Progenitor cell of endocrine pancreas (in vitro differentiated cells): ENCODE measurements at regions not wholly inside any gene's neighbourhood (a gene's known extent, or its start where the extent isn't known, plus 50 kb on each side); places are given as distances from the start of the nearest gene placed in this dataset.

Source experiments
- DNase-seq: peaks from one replicate; pipeline ENCODE4 v3.0.0; 2021; ENCODE audit warnings: low spot score; ENCODE audit not compliant: unreplicated experiment
- H3K27ac Mint-ChIP-seq: 2 replicates; pipeline ENCODE4 v1.8.0; 2021; ENCODE audit warnings: mild to moderate bottlenecking, moderate library complexity, mixed read lengths
- H3K27me3 Mint-ChIP-seq: 2 replicates; pipeline ENCODE4 v1.8.0; 2021; ENCODE audit warnings: mixed read lengths
- H3K36me3 Mint-ChIP-seq: 2 replicates; pipeline ENCODE4 v1.8.0; 2022; ENCODE audit warnings: mixed read lengths; ENCODE audit not compliant: insufficient read depth
- H3K4me1 Mint-ChIP-seq: 2 replicates; pipeline ENCODE4 v1.8.0; 2021; ENCODE audit warnings: low read depth, mixed read lengths
- H3K4me3 Mint-ChIP-seq: 2 replicates; pipeline ENCODE4 v1.8.0; 2021; ENCODE audit warnings: low read depth, mild to moderate bottlenecking, moderate library complexity, mixed read lengths
- H3K9me3 Mint-ChIP-seq: 2 replicates; pipeline ENCODE4 v1.8.0; 2021; ENCODE audit warnings: low read depth, mixed read lengths
- TF ChIP-seq, protein P1 (sequence below): fragments of 200-600 bp; sonication (generic); IDR thresholded peaks from one replicate; pipeline ENCODE4 v1.5.0; 2021; ENCODE audit warnings: antibody characterized with exemption, mild to moderate bottlenecking; ENCODE audit not compliant: unreplicated experiment

DNA sequence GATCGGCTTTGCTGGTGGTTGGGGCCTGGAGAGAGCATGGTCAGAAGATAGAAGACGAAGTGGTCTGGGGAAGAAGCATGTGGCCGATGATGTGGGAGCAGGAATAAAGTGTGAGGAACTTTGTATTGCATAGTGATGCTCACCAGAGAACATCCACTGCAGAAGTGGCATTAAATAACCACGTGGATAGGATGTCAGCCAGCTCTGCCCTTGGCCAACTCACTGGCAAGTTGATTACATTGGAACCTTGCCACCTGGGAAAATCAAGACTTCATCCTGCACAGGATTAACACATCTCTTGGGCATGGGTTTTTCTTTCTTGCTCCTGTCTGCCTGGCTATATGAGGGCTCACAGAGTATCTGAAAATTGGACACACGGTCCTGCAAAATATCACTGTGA, 217.4 kb downstream of the DMRT2 start:
- DNase-seq, result no peak
- Mint-ChIP-seq H3K27ac (no peak overlapping the region), H3K4me3 (no peak overlapping the region), H3K4me1 (peaks cover 6% of the 10 kb centered on the region), H3K27me3 (no peaks in the 10 kb centered on the region), H3K36me3 (no peaks in the 10 kb centered on the region), H3K9me3 (no peaks in the 10 kb centered on the region)
- TF ChIP-seq, protein P1, sequence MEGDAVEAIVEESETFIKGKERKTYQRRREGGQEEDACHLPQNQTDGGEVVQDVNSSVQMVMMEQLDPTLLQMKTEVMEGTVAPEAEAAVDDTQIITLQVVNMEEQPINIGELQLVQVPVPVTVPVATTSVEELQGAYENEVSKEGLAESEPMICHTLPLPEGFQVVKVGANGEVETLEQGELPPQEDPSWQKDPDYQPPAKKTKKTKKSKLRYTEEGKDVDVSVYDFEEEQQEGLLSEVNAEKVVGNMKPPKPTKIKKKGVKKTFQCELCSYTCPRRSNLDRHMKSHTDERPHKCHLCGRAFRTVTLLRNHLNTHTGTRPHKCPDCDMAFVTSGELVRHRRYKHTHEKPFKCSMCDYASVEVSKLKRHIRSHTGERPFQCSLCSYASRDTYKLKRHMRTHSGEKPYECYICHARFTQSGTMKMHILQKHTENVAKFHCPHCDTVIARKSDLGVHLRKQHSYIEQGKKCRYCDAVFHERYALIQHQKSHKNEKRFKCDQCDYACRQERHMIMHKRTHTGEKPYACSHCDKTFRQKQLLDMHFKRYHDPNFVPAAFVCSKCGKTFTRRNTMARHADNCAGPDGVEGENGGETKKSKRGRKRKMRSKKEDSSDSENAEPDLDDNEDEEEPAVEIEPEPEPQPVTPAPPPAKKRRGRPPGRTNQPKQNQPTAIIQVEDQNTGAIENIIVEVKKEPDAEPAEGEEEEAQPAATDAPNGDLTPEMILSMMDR, result no peak

DNA sequence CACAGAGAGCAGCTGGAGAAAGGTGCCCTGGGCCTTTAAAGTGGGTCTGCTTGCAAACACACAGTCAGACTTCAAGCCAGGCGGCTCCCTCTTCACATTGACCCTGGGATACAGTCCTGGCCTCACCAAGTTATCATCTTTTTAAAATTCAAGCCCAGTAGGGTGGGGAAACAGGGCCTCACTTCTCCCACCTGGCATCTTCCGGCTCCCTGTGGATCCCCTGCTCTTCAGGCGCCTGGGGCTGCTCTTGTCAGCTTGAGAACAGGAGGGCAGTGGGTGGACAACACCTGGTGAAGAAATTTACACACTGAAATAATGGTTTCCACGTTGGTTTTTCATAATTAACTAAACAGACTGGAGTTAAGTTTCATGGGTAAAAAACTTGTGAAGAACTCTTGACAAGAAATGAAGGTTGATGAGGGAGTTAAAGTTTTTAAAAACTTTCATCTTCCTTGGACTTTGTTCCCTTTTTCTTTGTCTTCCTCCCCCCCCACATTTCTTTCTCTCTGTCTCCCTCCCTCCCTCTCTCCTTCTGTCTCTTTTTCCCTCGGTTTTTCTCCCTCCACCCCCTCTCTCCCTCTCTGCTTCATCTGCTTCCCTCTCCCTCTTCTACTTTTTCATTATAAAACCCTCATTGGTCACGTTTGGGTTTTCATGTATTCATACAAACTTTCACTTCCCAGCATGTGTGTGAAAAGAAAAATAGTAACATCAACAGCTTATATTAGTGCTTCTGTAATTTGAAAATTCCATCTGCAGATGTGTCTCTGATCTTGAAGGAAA, 219.6 kb downstream of the DMRT2 start:
- Mint-ChIP-seq H3K9me3 (no peaks in the 10 kb centered on the region), H3K27me3 (no peaks in the 10 kb centered on the region), H3K4me1 (peaks cover 6% of the 10 kb centered on the region), H3K4me3 (no peak overlapping the region), H3K27ac (no peak overlapping the region), H3K36me3 (no peaks in the 10 kb centered on the region)
- no peak for DNase-seq
- TF ChIP-seq, protein P1, result no peak

DNA sequence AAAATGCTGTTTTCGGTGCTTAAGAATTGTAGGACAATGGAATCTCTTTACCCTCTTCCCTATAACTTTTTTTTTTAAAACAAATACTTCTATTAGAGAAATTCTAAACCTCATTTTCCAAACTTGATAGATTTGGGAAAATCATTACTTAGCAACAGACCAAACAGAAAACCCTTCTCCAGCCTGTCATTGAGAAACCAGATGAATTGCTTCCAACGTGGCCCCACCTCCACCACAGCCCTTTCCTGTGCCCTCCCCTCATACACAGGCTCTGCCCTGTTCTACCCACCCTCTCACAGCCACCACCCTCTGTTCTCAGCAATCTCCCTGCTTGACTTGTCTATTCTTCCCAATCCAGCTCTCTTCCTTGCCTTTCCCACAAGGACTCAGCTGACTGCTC, 221.2 kb downstream of the DMRT2 start:
- Mint-ChIP-seq H3K4me1 (peaks cover 6% of the 10 kb centered on the region), H3K4me3 (no peak overlapping the region), H3K36me3 (no peaks in the 10 kb centered on the region), H3K27me3 (no peaks in the 10 kb centered on the region), H3K9me3 (no peaks in the 10 kb centered on the region), H3K27ac (no peak overlapping the region)
- TF ChIP-seq, protein P1, result no peak
- DNase-seq, result no peak

DNA sequence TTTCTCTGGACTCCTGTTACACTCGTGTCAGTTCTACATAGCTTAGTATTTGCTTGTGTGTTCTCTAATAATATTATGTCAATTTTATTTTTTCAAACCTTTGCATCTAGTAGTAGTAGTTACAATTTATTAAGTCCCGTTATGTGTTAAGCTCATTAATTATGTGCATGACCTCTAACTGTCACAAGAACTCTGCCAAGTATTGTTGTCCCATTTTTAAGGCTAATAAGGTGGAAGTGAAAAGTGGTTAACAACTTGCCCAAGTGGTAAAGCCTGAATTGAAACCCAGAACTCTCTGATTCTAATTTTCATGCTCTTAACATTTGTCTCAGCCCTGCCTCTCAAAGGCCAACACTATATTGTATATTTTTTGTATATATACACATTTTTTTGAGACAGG, 221.6 kb downstream of the DMRT2 start:
- Mint-ChIP-seq H3K36me3 (no peaks in the 10 kb centered on the region), H3K9me3 (no peaks in the 10 kb centered on the region), H3K27me3 (no peaks in the 10 kb centered on the region), H3K4me1 (peaks cover 6% of the 10 kb centered on the region), H3K4me3 (no peak overlapping the region), H3K27ac (no peak overlapping the region)
- no peak for DNase-seq
- TF ChIP-seq, protein P1, result no peak

DNA sequence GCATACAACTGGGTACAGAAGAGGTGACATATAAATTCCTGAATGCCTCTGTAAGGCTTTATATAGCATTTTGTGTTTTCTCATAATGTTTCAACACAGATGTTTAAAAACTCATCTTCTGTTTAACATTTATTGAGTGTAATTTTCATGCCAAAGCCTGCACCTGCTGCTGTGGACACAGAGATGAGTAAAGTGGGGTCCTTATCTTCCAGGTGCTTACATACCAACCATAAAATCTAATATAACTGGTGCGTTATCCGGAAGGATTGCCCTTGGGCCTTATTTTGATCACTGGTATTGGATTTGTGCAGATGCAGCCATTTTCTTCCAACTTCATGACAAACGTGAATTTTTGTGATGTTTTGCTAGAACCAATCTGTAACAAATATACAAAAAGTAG, 222.3 kb downstream of the DMRT2 start:
- Mint-ChIP-seq H3K27me3 (no peaks in the 10 kb centered on the region), H3K36me3 (no peaks in the 10 kb centered on the region), H3K9me3 (no peaks in the 10 kb centered on the region), H3K4me3 (no peak overlapping the region), H3K27ac (no peak overlapping the region), H3K4me1 (peaks cover 6% of the 10 kb centered on the region)
- DNase-seq, result no peak
- TF ChIP-seq, protein P1, result no peak
